PFSK-1 (cell line): ENCODE measurements at regions not wholly inside any gene's neighbourhood (a gene's known extent, or its start where the extent isn't known, plus 50 kb on each side); places are given as distances from the start of the nearest gene placed in this dataset.

Source experiments
- POLR2AphosphoS5 ChIP-seq: IDR thresholded peaks from 2 replicates; pipeline ENCODE4 v1.6.1; 2012; ENCODE audit warnings: low read depth, mild to moderate bottlenecking, control low read depth, low read length, moderate library complexity
- SIN3A ChIP-seq: IDR thresholded peaks from 2 replicates; pipeline ENCODE4 v1.6.1; 2012; ENCODE audit warnings: mild to moderate bottlenecking, low read length, moderate library complexity, borderline replicate concordance; ENCODE audit not compliant: insufficient read depth

- no peak for TF ChIP-seq POLR2AphosphoS5
- no peak for TF ChIP-seq SIN3A
Observed at GRCh38 chr4:26185436-26185835, 135.4 kb upstream of the RBPJ start.
